ENCODE measurements at regions not wholly inside any gene's neighbourhood (a gene's known extent, or its start where the extent isn't known, plus 50 kb on each side); places are given as distances from the start of the nearest gene placed in this dataset.

DNA sequence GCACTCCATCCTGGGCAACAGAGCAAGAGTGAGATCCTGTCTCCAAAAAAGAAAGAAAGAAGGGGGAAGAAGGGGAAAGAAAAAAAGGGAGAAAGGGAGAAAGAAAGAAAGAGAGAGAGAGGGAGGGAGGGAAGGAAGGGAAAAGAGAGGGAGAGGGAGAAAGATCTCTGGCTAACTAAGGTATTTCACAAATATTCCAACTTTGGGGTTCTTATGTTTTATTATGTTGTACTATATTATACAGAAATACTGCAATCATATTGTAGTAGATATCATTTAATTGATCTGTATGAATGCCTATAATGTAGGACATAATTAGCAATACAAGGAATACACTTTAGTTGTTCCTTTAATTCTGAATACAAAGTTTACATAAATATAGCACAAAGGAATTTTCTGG lies 70.1 kb upstream of the STAM2 start:
- H2AFZ ChIP-seq (ENCODE audit: low read depth, low read length) = no peak overlapping the region
- peaks cover 10 to 18% of the 10 kb centered on the region in 2 experiments for H3K27me3 ChIP-seq (ENCODE audit: control insufficient read depth in 2 of 2, insufficient read depth in 2 of 2, low read length in 2 of 2)
- H3K4me3 ChIP-seq (replicated peaks in 1 of 3; ENCODE audit: insufficient read depth in 1 of 3, low read depth in 1 of 3, low read length in 3 of 3) = no peak overlapping the region
- ChIA-PET POLR2A (no interaction called here), CTCF (interaction anchor here (1.1 kb wide), 1 partner anchor 156 kb away, joined by 3 read pairs; no protein-coding TSS in a partner anchor)
- FAIRE-seq (no peak), DNase-seq (ENCODE audit: low read depth, low spot score) (no peak)
- H3K36me3 ChIP-seq (ENCODE audit: control insufficient read depth in 2 of 2, extremely low read depth in 1 of 2, insufficient read depth in 2 of 2, low read length in 2 of 2) = no peaks in the 10 kb centered on the region
- H3K4me2 ChIP-seq (ENCODE audit: insufficient read depth, low read length) = no peak overlapping the region
- H3K9me3 ChIP-seq (replicated peaks; ENCODE audit: control insufficient read depth, insufficient read depth, low read length) = no peaks in the 10 kb centered on the region
- intact Hi-C loops (cut with micrococcal nuclease) (no loop called here), dilution Hi-C loops (cut with MboI; ENCODE audit: extremely low pct_ligation_motif_present, low sequenced_read_pairs) (no loop called here)
- peaks cover 11% of the 10 kb centered on the region for H3K4me1 ChIP-seq (ENCODE audit: control insufficient read depth, extremely low read depth, insufficient read depth, low read length)
- H3K9me1 ChIP-seq (replicated peaks; ENCODE audit: control insufficient read depth, extremely low read depth, insufficient read depth, low read length) = no peaks in the 10 kb centered on the region
- TF ChIP-seq GATA2 (IDR thresholded peaks at IDR 0.05; ENCODE audit: insufficient read depth, insufficient read length, low read depth, low read length) (no peak), FOS (IDR thresholded peaks at IDR 0.05; ENCODE audit: borderline replicate concordance, insufficient read depth, low read length) (no peak), EZH2 (IDR thresholded peaks at IDR 0.05; ENCODE audit: borderline replicate concordance, low read depth, low read length, severe bottlenecking) (no peak), POLR2A (IDR thresholded peaks at IDR 0.05; ENCODE audit: low read depth, low read length) (no peak), JUN (IDR thresholded peaks at IDR 0.05; ENCODE audit: borderline replicate concordance, insufficient read depth, insufficient read length, low read depth) (no peak), MYC (IDR thresholded peaks at IDR 0.05; ENCODE audit: low read depth, low read length) (no peak), POLR2AphosphoS5 (IDR thresholded peaks at IDR 0.05; ENCODE audit: insufficient read depth, low read depth, low read length) (no peak)
- TF ChIP-seq, protein P1, sequence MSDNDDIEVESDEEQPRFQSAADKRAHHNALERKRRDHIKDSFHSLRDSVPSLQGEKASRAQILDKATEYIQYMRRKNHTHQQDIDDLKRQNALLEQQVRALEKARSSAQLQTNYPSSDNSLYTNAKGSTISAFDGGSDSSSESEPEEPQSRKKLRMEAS (IDR thresholded peaks at IDR 0.05; ENCODE audit: insufficient read depth, insufficient read length) = no peak
- TF ChIP-seq, protein P2, sequence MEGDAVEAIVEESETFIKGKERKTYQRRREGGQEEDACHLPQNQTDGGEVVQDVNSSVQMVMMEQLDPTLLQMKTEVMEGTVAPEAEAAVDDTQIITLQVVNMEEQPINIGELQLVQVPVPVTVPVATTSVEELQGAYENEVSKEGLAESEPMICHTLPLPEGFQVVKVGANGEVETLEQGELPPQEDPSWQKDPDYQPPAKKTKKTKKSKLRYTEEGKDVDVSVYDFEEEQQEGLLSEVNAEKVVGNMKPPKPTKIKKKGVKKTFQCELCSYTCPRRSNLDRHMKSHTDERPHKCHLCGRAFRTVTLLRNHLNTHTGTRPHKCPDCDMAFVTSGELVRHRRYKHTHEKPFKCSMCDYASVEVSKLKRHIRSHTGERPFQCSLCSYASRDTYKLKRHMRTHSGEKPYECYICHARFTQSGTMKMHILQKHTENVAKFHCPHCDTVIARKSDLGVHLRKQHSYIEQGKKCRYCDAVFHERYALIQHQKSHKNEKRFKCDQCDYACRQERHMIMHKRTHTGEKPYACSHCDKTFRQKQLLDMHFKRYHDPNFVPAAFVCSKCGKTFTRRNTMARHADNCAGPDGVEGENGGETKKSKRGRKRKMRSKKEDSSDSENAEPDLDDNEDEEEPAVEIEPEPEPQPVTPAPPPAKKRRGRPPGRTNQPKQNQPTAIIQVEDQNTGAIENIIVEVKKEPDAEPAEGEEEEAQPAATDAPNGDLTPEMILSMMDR (IDR thresholded peaks at IDR 0.05; ENCODE audit: extremely low read depth in 1 of 2, insufficient read depth in 1 of 2, low read depth in 1 of 2, low read length in 2 of 2) = no peak
- no peak overlapping the region for H3K27ac ChIP-seq (ENCODE audit: insufficient read depth, low read depth, low read length)
- no peak overlapping the region for H3K9ac ChIP-seq (replicated peaks; ENCODE audit: extremely low read depth, insufficient read depth, low read length)
- no peaks in the 10 kb centered on the region for H3K79me2 ChIP-seq (ENCODE audit: control insufficient read depth, insufficient read depth, low read length)
- no TSS peak for BruUV-seq (replicated peaks)
- no peaks in the 10 kb centered on the region for H4K20me1 ChIP-seq (replicated peaks; ENCODE audit: control insufficient read depth, extremely low read depth, insufficient read depth, low read length)
